GM13977 (cell line): ENCODE measurements at regions not wholly inside any gene's neighbourhood (a gene's known extent, or its start where the extent isn't known, plus 50 kb on each side); places are given as distances from the start of the nearest gene placed in this dataset.

Experiments
- DNase-seq: peaks from one replicate; pipeline ENCODE4 v3.0.0; 2012; ENCODE audit warnings: low spot score
- in situ Hi-C: fragments of 300-500 bp; cut with MboI; formaldehyde crosslinking; loops from one replicate; pipeline ENCODE4 v1.12.0; 2022; ENCODE audit warnings: low sequenced_read_pairs, low pct_unique_long_range_greater_than_20kb, mixed read lengths, inconsistent platforms; ENCODE audit not compliant: unreplicated experiment
- TF ChIP-seq, protein P1 (sequence below): IDR thresholded peaks from 2 replicates; pipeline ENCODE4 v1.5.1; 2012; ENCODE audit warnings: mild to moderate bottlenecking, control low read depth; ENCODE audit not compliant: insufficient read depth; ENCODE audit errors: extremely low read depth, missing control alignments

DNA sequence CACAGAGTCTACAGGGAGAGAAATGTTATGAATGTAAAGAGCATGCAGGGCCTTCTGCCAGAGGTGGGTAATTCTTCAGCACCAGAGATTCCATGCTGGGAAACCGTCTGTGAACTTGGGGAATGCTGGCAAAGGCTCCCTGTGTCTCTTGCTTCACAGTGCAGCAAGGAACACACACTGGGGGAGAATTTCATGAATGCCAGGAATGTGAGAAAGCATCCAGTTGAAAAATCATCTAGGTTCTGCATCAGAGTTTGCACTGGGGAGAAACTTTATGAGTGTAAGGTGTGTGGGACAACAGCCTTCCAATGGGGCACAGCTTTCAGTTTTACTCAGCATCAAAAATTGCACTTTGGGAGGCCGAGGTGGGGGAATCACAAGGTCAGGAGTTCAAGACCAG is 224.3 kb upstream of the IGFBP3 start:
- TF ChIP-seq, protein P1, sequence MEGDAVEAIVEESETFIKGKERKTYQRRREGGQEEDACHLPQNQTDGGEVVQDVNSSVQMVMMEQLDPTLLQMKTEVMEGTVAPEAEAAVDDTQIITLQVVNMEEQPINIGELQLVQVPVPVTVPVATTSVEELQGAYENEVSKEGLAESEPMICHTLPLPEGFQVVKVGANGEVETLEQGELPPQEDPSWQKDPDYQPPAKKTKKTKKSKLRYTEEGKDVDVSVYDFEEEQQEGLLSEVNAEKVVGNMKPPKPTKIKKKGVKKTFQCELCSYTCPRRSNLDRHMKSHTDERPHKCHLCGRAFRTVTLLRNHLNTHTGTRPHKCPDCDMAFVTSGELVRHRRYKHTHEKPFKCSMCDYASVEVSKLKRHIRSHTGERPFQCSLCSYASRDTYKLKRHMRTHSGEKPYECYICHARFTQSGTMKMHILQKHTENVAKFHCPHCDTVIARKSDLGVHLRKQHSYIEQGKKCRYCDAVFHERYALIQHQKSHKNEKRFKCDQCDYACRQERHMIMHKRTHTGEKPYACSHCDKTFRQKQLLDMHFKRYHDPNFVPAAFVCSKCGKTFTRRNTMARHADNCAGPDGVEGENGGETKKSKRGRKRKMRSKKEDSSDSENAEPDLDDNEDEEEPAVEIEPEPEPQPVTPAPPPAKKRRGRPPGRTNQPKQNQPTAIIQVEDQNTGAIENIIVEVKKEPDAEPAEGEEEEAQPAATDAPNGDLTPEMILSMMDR = no peak
- no peak for DNase-seq
- in situ Hi-C loops = no loop called here

DNA sequence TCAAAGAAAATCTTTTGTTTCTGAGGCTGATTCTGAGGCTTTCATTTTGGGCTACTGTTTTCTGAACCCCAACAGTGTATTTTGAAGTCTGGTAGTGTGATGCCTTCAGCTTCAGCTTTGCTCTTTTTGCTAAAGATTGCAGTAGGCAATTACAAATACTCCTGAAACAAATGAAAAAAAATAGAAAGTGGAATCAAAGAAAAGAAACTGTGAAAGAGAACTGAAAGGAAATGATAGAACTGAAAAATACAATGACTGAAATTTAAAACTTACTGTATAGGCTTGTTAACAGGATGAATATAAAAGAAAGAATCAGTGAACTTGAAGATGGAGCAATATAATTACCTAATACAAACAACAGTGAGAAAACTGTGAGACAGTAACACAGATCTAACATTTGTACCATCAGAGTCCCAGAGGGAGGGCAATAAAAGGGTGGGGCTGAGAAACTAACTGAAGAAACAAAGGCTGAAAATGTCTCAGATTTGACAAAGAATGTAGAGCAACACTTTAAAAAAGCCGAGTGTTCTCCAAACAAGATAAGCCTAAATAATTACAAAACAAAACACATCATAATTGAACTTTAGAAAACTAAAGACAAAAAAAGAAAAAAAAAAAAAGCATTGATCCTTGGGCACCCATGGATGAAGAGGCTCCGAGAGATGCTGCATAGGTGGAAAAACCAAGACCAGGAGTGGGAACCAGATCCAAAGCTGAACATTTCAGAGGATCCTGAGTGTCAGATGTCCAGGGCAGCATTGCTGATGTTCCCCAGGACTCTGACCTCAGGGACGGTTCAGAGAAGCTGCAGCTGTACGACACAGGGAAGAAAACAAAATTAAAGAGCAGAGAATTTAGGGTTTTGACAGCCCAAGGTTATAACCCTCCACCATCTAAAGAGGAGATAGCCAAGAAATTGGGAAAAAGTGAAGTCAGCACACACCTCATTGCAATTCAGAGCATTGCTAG is 223.2 kb upstream of the IGFBP3 start:
- in situ Hi-C loops = no loop called here
- DNase-seq = no peak
- TF ChIP-seq, protein P1 = no peak

DNA sequence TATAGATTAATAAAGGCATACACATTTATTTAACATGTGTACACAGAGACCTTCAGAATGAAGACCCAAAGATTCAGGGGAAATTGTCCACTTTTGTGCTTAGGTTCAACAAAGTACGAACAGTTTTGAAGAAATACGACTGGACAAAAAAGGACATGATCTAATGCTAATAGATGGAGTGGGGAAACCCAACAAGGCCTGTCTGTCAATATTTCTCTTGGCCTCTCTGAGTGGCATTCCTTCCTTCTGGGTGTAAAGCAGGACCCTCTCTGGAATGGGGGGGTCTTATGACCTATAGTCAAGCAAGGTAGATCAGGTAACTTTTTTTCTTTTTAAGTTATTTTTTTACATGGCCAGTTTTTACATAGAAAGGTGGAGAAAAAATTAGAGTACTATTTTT is 222.3 kb upstream of the IGFBP3 start:
- no peak for DNase-seq
- in situ Hi-C loops = no loop called here
- TF ChIP-seq, protein P1 = no peak

DNA sequence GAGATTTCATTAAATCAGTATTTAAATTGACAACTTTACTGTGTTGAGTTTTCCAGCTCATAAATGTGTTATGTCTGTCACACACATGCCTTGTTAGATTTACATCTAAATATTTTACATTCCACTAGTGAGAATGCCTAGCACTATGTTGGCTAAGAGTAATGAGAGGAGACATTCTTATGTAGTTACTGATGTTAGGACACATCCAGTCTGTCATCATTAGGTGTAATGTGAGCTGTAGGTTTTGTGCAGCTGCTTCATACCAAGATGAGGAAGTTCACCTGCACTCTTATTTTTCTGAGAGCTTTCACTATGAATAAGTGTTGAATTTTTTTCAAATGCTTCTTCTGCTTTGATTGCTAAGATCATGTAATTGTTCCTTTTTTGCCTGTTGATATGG is 218.0 kb upstream of the IGFBP3 start:
- in situ Hi-C loops = no loop called here
- DNase-seq = peak; percentile 36
- TF ChIP-seq, protein P1 = no peak

DNA sequence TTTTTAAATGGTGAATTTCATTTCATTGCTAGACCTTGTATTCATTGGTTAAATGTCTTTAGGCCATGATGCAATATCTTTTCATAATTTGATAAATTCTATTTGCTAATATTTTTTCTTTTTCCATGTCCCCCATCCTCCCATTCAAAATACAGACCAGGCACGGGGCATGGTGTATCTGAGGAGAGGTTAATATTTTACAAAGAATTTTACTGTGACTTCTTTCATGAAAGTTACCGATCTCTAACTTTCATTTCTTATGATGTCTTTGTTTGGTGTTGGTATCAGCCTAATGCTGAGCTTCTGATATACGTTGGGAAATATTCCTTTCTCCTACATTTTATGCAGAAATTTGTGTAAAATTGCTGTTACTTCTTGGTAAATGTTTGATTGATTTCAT is 216.7 kb upstream of the IGFBP3 start:
- DNase-seq = no peak
- TF ChIP-seq, protein P1 = no peak
- in situ Hi-C loops = no loop called here

DNA sequence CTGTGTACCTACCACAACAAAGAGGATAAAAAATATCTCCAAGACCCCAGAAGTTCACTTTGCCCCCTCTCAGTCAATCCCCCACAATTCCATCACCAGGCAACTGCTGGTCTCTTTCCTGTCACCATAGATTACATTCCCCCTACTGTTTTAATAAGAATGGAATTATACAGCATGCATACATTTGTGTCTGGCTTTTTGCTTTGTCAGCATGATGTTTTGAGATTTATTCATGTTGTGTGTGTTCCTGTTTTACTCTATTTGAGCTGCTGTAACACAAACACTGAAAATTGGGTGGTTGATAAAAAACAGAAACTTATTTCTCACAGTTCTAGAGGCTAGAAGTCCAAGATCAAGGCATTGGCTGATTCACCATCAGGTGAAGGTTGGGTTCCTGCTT is 214.5 kb upstream of the IGFBP3 start:
- DNase-seq = no peak
- in situ Hi-C loops = no loop called here
- TF ChIP-seq, protein P1 = no peak
